Activated CD4-positive, alpha-beta T cell treated with anti-CD3 and anti-CD28 coated beads, Interleukin-2, amount 50 U/mL, for 1 hour (primary cell): ENCODE measurements at regions not wholly inside any gene's neighbourhood (a gene's known extent, or its start where the extent isn't known, plus 50 kb on each side); places are given as distances from the start of the nearest gene placed in this dataset.

Experiments
- DNase-seq: peaks from one replicate; pipeline ENCODE4 v3.0.0-alpha.2; 2020

GRCh38 chr2:220297093-220297492, 669.7 kb downstream of the SLC4A3 start:
- no peak for DNase-seq

- DNase-seq: no peak
Observed at GRCh38 chr2:220300806-220301205, 673.4 kb downstream of the SLC4A3 start.

- no peak for DNase-seq
Observed at GRCh38 chr2:220302756-220303155, 675.3 kb downstream of the SLC4A3 start.

- DNase-seq: no peak
Observed at GRCh38 chr2:220309215-220309614, 681.8 kb downstream of the SLC4A3 start.

- no peak for DNase-seq
Observed at GRCh38 chr2:220310451-220310861, 683.0 kb downstream of the SLC4A3 start.

- DNase-seq: no peak
Observed at GRCh38 chr2:220315098-220315823, 687.8 kb downstream of the SLC4A3 start.

- DNase-seq: no peak
Observed at GRCh38 chr2:220318037-220318436, 690.6 kb downstream of the SLC4A3 start.

GRCh38 chr2:220318508-220318907, 691.1 kb downstream of the SLC4A3 start:
- DNase-seq: no peak

GRCh38 chr2:220320326-220320725, 692.9 kb downstream of the SLC4A3 start:
- DNase-seq: no peak

GRCh38 chr2:220332886-220333285, 705.5 kb downstream of the SLC4A3 start:
- no peak for DNase-seq

- no peak for DNase-seq
Observed at GRCh38 chr2:220334210-220334609, 706.8 kb downstream of the SLC4A3 start.

GRCh38 chr2:220334871-220335590, 707.6 kb downstream of the SLC4A3 start:
- no peak for DNase-seq

- DNase-seq: no peak
Observed at GRCh38 chr2:220335591-220335915, 708.1 kb downstream of the SLC4A3 start.

- DNase-seq: no peak
Observed at GRCh38 chr2:220336771-220337170, 709.3 kb downstream of the SLC4A3 start.

GRCh38 chr2:220337611-220338440, 710.4 kb downstream of the SLC4A3 start:
- DNase-seq: no peak

GRCh38 chr2:220341014-220341413, 713.6 kb downstream of the SLC4A3 start:
- DNase-seq: no peak

- no peak for DNase-seq
Observed at GRCh38 chr2:220346919-220347318, 719.5 kb downstream of the SLC4A3 start.

- no peak for DNase-seq
Observed at GRCh38 chr2:220347626-220348025, 720.2 kb downstream of the SLC4A3 start.

- DNase-seq: no peak
Observed at GRCh38 chr2:220348206-220348605, 720.8 kb downstream of the SLC4A3 start.

- no peak for DNase-seq
Observed at GRCh38 chr2:220353897-220354296, 726.5 kb downstream of the SLC4A3 start.

GRCh38 chr2:220356076-220356475, 728.6 kb downstream of the SLC4A3 start:
- DNase-seq: no peak

- no peak for DNase-seq
Observed at GRCh38 chr2:220365023-220365422, 737.6 kb downstream of the SLC4A3 start.

GRCh38 chr2:220366765-220367164, 739.3 kb downstream of the SLC4A3 start:
- no peak for DNase-seq

GRCh38 chr2:220370764-220371163, 743.3 kb downstream of the SLC4A3 start:
- DNase-seq: no peak
